Esophagus muscularis mucosa (tissue), 4 donors: ENCODE measurements at regions not wholly inside any gene's neighbourhood (a gene's known extent, or its start where the extent isn't known, plus 50 kb on each side); places are given as distances from the start of the nearest gene placed in this dataset.
"Not testable (repeated sequence)": the region's sequence is repeated elsewhere in the genome, so short reads cannot be mapped to it uniquely, and the experiment has no call there.

ENCODE experiments used
- DNase-seq: peaks from one replicate; pipeline ENCODE4 v3.0.0-alpha.2; 2017; ENCODE audit errors: extremely low spot score
- H3K27ac ChIP-seq, 4 donors: fragments of 200-600 bp; sonication (generic); replicated peaks in 1 of 4; 1 replicate in 3 of 4; 2 replicates in 1 of 4; pipeline ENCODE4 v1.5.1; 2016 to 2019; ENCODE audit warnings: mild to moderate bottlenecking in 1 of 4
- H3K27me3 ChIP-seq, 4 donors: fragments of 200-600 bp; sonication (generic); one replicate each; pipeline versions ENCODE4 v1.5.1 to v1.6.0; 2016 to 2019
- H3K36me3 ChIP-seq, 4 donors: fragments of 200-600 bp; sonication (generic); one replicate each; pipeline ENCODE4 v1.5.1; 2016 to 2019
- H3K4me1 ChIP-seq, 4 donors: fragments of 200-600 bp; sonication (generic); one replicate each; pipeline ENCODE4 v1.5.1; 2016 to 2019
- H3K4me3 ChIP-seq, 4 donors: fragments of 200-600 bp; sonication (generic); 1 replicate in 2 of 4; 2 replicates in 2 of 4; pipeline ENCODE4 v1.5.1; 2016 to 2019; ENCODE audit warnings: mild to moderate bottlenecking in 4 of 4, moderate library complexity in 1 of 4
- H3K9me3 ChIP-seq, 4 donors: fragments of 200-600 bp; sonication (generic); 1 replicate in 3 of 4; 2 replicates in 1 of 4; pipeline ENCODE4 v1.5.1; 2016 to 2019
- CTCF ChIP-seq, 3 experiments: fragments of 200-600 bp in 2 of 3; fragments of 450-650 bp in 1 of 3; sonication (generic) in 2 of 3; IDR thresholded peaks; one replicate each; pipeline ENCODE4 v1.5.1; 2017 to 2019; ENCODE audit warnings: antibody characterized with exemption in 3 of 3, mild to moderate bottlenecking in 2 of 3, moderate library complexity in 1 of 3
- EP300 ChIP-seq: sonication (generic); formaldehyde crosslinking; IDR thresholded peaks from one replicate; pipeline ENCODE4 v1.6.1; 2017; ENCODE audit warnings: antibody characterized with exemption
- POLR2A ChIP-seq: fragments of 450-650 bp; IDR thresholded peaks from one replicate; pipeline ENCODE4 v1.6.1; 2017; ENCODE audit warnings: antibody characterized with exemption, moderate library complexity, mild to moderate bottlenecking, low read depth
- POLR2AphosphoS5 ChIP-seq, 2 donors: sonication (generic); formaldehyde crosslinking; IDR thresholded peaks; one replicate each; pipeline ENCODE4 v1.6.1; 2017; ENCODE audit warnings: antibody characterized with exemption in 2 of 2
- WGBS: methylation state at CpG from one replicate; pipeline ENCODE4 v1.1.5; 2018; 5-methylcytosine and 5-hydroxymethylcytosine counted together
- intact Hi-C: fragments of 100-400 bp; cut with DNase I; formaldehyde crosslinking; loops from one replicate; pipeline ENCODE4 v1.15.1; 2023

GRCh38 chr9:1927546-1927945 is 87.6 kb upstream of the SMARCA2 start:
- no peak for DNase-seq
- intact Hi-C loops = no loop called here
- Histone ChIP-seq H3K27me3 (no peaks in the 10 kb centered on the region), H3K9me3 (no peaks in the 10 kb centered on the region), H3K4me3 (no peak overlapping the region), H3K4me1 (no peaks in the 10 kb centered on the region), H3K27ac (no peak overlapping the region), H3K36me3 (no peaks in the 10 kb centered on the region)
- WGBS = 81% methylated on average over 6 of the region's 6 CpGs
- TF ChIP-seq CTCF (IDR thresholded peaks at IDR 0.05) (no peak), POLR2AphosphoS5 (IDR thresholded peaks at IDR 0.05) (no peak), EP300 (no peak), POLR2A (no peak)

GRCh38 chr9:1929134-1929533 is 86.0 kb upstream of the SMARCA2 start:
- no peaks in the 10 kb centered on the region for H3K27me3 ChIP-seq
- no peaks in the 10 kb centered on the region for H3K36me3 ChIP-seq
- no peaks in the 10 kb centered on the region for H3K9me3 ChIP-seq
- H3K27ac ChIP-seq = no peak overlapping the region
- no peak for DNase-seq
- TF ChIP-seq EP300 (no peak), POLR2AphosphoS5 (IDR thresholded peaks at IDR 0.05) (no peak), CTCF (IDR thresholded peaks at IDR 0.05) (no peak), POLR2A (no peak)
- no peak overlapping the region for H3K4me3 ChIP-seq
- no peaks in the 10 kb centered on the region for H3K4me1 ChIP-seq
- intact Hi-C loops = no loop called here
- 66% methylated on average over 2 of the region's 2 CpGs for WGBS

- Histone ChIP-seq H3K27ac (no peak overlapping the region), H3K36me3 (no peaks in the 10 kb centered on the region), H3K27me3 (no peaks in the 10 kb centered on the region), H3K9me3 (no peaks in the 10 kb centered on the region), H3K4me1 (no peaks in the 10 kb centered on the region), H3K4me3 (no peak overlapping the region)
- 69% methylated on average over 5 of the region's 5 CpGs for WGBS
- intact Hi-C loops = no loop called here
- TF ChIP-seq CTCF (IDR thresholded peaks at IDR 0.05) (no peak), POLR2AphosphoS5 (IDR thresholded peaks at IDR 0.05) (no peak), EP300 (no peak), POLR2A (no peak)
- no peak for DNase-seq
These were observed 85.4 kb upstream of the SMARCA2 start for GRCh38 chr9:1929722-1930244.

- H3K9me3 ChIP-seq, H3K4me3 ChIP-seq, H3K4me1 ChIP-seq, DNase-seq, intact Hi-C loops, H3K36me3 ChIP-seq, H3K27ac ChIP-seq, H3K27me3 ChIP-seq: not testable (repeated sequence)
- WGBS = 81% methylated on average over 9 of the region's 9 CpGs
These were observed 84.9 kb upstream of the SMARCA2 start for GRCh38 chr9:1930245-1930736.

- 78% methylated on average over 1 of the region's 1 CpG for WGBS
- no peak for DNase-seq
- H3K27me3 ChIP-seq = no peaks in the 10 kb centered on the region
- no peaks in the 10 kb centered on the region for H3K36me3 ChIP-seq
- TF ChIP-seq CTCF (IDR thresholded peaks at IDR 0.05) (no peak), POLR2AphosphoS5 (IDR thresholded peaks at IDR 0.05) (no peak), POLR2A (no peak)
- intact Hi-C loops = no loop called here
- no peaks in the 10 kb centered on the region for H3K9me3 ChIP-seq
- no peaks in the 10 kb centered on the region for H3K4me1 ChIP-seq
- no peak overlapping the region for H3K27ac ChIP-seq
- H3K4me3 ChIP-seq = no peak overlapping the region
These were observed 77.0 kb upstream of the SMARCA2 start for GRCh38 chr9:1938135-1938534.
